GM10847 (cell line): ENCODE measurements at regions not wholly inside any gene's neighbourhood (a gene's known extent, or its start where the extent isn't known, plus 50 kb on each side); places are given as distances from the start of the nearest gene placed in this dataset.

Experiments used
- POLR2A ChIP-seq: IDR thresholded peaks from 2 replicates; pipeline ENCODE4 v1.6.1; 2011; ENCODE audit not compliant: insufficient read length; ENCODE audit errors: extremely low read depth

DNA sequence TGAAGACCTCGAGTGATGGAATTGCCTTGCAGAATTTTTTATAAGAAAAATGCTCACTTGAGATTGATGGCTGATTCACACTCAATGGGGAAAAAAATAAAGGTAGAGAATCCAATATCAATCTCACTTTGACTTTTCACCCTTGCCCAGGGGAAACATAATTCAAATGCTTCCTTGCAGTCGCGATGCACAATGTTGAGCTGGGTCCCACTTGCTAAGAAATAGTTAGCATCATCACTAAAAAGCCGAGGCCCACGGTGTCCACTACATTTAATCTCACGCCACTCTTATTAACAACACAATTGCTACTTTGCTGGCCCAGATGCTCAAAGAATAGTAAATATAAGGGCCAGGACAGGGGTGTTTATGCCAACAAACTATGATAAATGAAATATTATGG lies 223.4 kb downstream of the SPTSSA start:
- TF ChIP-seq POLR2A: no peak

DNA sequence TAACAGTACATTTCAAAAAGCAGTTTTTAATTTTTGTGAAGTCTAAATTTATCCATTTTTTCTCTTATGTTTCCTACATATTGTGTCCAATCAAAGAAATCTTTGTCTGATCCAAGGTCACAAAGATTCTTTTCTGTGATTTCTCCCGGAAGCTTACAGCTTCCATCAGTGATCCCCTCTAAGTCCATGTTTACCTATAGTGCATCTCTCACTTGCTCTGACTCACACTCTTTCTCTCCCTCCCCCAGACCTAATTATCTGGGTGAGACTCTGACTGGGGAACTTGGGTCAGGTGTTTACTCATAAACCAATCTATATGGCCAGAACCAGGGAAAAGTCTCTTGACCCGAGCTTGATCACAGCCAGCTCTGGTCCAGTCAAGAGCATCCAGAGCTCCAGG lies 224.4 kb downstream of the SPTSSA start:
- TF ChIP-seq POLR2A: no peak

DNA sequence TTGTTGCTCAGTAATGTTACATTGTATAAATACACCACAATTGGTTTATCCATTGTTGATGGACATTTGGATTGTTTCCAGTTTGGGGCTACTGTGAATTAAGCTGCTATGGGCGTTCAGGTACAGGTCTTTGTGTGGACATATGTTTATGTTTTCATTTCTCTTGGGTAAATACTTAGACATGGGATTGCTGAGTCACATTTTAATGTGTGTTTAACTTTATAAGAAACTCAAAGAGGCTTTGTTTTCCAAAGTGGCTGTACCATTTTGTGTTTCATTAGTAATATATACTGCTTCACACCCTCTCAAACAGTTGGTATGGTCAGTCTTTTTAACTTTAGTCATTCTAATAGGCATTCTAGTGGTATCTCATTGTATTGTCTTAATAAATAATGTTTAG lies 225.0 kb downstream of the SPTSSA start:
- TF ChIP-seq POLR2A: no peak

DNA sequence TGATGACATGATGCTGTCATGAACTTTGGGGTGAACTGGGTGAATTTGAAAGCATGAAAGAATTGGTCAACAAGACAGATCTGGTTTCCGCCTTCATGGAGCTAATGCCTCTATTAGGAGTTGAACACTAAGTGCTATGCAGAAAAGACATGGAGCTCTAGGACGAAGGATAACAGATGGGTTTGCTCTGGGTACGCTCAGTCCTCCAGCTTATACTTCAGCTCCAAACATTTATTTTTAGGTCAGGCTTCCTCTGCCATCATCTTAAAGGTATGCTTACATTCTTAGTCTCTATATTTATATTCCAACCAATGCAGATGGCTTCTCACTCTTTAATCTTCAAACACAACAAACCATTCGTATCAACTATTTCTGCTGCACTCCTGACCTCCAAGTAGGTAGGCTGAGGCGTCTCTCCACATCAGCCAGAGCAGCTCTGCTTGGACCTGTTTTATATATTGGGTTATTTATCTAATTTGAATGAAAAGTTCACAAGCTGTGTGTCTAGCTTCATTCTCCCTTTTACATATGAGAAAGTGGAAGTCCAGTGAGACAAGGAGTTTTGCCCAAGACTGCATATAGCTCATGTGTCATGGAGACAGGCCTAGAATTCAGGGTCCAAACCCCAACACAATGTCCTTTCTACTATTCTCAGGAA lies 226.3 kb downstream of the SPTSSA start:
- TF ChIP-seq POLR2A: no peak

DNA sequence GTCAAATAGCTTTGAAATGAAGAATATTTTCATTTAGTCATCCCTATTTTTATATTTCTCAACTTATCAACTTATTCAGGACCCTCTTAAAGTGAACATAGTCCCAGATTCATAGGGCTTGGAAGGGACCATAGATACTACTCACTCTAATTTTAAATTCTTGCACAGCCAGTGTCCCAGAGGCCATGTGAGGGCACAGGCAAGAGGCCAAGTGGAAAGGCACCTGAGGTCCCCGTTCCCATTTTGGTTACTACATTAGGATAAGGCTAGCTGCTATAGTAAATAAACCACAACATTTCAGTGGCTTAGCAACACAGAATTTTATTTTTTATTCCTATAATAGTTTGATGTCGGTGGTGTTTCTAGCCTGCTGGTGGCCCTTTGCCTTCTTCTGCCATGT lies 227.8 kb downstream of the SPTSSA start:
- TF ChIP-seq POLR2A: no peak

DNA sequence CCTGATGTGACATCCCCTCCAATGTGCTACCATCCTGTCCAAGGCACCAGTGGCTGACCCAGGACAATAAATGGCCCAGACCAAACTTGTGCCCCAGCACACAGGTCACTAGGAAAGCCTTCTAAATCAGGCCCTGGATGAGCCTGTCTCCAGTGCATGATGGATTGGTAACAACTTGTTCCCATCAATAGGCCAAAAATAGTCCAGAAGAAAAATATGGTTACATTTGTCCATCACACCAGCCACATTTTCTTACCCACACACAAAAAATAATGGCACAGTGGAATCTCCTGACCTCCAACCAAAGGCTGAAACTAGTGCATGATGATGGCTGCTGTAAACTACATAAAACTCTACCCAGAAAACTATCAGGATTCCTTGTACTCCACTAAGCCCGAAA lies 228.4 kb downstream of the SPTSSA start:
- no peak for TF ChIP-seq POLR2A

DNA sequence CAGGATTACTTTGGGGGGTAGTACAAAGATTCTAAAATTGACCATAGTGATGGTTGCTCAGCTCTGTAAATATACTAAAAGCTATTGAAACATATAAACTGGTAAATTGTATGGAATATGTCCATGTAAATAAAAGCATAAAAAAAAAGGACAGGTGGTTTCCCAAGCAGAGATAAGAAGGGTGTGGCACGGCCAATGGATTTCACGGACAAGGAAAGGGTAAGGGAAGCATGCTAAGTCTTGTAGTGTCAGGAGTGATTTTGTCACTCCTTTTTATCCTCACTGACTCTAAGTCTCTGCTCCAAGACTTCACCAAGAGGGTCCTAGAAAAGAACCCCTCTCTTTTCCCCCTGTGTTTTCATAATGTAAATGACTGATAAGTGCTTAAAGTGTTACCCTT lies 229.2 kb downstream of the SPTSSA start:
- TF ChIP-seq POLR2A: no peak

DNA sequence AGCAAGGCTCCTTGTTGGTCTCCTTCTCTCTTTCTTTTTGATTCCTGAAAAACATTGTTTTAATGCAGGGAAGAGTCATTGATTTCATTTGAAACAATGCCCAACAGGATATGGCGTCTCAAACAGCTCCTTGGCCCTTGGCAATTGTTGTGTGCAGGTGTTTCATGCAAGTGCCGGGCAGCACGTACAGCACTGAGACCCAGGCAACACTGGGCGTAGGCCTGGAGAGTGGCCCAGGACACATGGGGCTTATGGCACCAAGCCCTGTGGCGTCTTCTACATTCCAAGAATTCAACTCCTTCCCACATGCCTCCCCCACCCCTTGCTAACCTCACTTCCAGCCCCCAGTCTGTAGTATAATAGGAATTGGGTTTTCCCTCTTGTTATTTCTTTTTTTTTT lies 230.4 kb downstream of the SPTSSA start:
- no peak for TF ChIP-seq POLR2A

DNA sequence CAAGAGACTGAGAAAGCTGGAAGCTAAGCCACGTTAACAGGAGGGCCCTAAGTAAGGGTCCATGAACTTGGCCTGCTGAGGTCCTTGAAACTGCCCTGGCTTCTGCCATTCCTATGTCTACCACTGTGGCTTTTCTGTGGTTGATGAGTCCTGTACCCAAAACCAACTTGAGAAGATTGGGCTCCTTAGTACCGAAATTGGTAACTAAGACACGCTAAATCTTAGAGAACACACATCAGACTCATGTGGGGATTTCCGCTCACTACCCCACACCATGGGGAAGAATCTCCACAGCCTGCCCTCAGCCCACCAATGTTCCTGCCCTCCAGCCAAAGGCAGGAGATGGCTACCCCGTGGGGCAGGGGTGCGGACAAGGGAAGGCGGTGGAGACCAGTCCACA lies 232.9 kb downstream of the SPTSSA start:
- TF ChIP-seq POLR2A: no peak

DNA sequence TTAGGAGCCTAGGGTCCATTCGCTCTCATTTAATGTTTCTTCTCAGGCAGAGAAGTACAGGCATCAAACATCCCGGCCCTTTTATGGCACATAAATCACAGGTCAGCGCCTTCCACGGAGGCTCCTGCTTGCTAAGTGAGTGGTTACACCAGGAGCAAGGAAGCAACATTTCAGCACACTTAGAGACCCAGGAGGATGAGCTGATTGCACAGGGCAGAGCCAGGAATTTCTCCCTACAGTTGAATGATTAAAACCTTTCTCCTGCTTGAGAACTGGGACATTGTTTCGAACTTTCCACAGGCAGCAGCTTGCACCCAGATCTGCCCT lies 233.4 kb downstream of the SPTSSA start:
- TF ChIP-seq POLR2A: no peak

DNA sequence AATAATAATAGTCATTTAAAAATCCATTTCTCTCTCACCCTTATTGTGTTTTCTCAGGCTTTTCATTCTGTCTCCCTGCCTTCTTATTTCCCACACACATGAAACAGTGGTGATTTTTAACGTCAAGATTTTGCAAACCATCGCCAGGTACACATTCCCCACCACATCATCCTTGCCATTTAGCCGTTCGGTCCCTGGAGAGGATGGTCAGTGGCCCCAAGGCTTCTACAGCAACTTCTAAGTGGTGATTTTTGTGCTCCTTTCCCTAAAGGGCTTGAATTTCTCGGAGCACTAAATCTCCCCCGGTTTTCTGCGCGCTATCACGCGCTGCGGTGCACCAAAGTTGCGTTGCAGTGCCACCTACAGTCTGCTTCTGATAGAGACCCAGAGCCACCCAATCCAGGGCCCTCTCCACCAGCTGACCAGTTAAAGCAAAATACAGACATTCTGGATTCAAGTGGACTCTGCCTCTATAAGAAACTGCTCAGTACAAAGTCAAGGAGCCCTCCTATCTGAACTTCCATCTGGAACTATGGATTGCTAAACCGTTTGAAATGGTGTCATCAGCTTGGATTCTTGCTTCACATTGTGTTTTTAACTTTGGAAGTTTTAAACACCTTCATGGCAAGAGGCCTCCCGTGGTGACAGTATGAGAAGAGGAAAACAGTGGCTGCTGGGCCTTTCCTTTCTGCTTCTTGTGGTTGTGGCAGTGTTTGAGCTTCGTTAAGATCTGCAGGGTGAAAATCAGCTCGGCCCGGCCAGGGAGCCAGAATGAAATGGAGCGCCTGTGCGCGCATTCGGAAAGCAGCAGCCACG lies 234.0 kb downstream of the SPTSSA start:
- TF ChIP-seq POLR2A: no peak

DNA sequence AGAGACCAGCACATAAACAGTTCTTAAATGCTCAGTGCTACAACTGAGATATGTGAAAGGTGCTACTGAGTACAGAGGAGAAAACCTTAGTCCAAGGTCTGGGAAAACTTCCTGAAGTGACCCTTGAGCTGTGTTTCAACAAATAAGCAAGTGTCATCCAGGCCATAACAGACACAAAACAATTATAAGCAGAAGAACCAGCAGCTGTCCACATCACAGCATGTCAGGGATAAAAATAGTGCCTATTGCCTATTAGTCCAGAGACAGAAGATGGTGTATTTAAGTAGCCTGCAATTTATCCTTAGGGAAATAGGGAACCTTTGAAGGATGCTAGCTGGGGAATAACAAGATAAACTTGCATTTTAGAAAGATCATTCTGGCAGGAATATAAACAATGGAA lies 237.8 kb downstream of the SPTSSA start:
- no peak for TF ChIP-seq POLR2A

DNA sequence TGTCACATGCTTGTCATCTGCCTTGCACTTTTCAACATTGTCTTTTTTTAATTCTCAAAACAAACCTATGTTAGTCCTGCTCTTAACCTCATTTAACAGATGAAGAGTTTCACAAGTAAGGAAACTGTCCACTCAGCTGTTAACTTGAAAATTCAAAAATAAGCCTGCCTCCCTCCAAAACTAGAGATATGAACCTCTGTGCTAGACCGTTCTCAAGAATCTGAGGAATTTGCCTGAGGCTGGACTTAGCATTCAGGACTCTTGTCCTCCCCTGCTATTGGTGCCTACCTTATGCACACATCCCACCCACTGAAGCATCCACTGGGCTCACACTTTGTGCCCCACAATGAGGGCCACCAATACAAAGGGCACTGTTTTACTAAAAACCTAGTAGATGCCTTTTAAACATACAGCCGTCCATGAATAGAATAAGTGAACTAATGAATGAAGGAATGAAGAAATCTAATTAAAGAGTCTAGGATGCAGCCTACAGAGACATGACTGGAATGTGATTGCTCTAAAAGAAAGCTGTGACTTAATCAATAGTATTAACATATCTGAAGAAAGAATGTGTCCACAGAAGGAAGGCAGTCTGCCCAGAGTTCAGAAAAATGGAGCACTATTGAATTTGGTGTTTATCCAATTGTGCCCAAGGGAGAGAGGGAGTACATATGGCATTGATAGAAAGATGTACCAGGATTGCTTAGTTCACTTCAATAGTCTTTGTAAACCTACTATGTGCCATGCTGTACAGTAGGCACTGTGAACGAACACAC lies 238.5 kb downstream of the SPTSSA start:
- no peak for TF ChIP-seq POLR2A

DNA sequence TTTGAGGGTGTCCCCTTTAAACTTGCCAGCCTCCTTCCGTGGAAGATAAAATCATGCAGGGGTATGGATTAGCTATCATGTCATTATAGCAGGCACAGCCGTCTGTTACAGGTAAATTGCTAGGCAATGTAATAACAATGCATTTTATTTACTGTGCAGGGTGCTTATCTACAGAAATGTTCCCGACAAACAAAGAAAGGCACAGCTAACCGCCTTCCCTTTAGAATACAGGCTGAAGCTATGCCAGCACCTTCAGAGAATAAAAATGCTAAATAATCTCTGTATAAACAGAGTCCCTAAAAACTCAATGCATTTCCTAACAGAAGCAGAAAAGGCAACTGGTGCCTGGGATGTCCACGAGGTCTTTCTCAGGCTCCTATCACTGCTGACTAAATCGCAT lies 239.2 kb downstream of the SPTSSA start:
- no peak for TF ChIP-seq POLR2A

DNA sequence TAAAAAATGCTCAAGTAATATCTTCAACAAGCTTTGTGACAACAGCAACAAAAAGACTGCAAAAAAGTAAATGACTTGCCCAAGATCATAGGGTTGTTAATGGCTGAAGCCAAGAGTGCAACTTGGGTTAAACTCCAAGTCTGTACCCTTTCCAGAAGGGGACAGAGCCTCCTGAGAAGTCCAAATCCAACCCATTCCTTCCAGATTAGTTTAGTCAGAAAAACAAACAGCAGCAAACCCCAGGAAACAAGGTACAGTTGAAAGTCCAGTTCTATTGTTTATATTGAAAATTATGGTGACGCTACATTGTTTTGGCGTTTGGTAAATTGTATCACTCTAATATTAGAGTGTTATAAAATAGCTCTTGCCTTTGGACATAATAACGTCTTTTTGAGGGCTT lies 239.9 kb downstream of the SPTSSA start:
- TF ChIP-seq POLR2A: no peak

DNA sequence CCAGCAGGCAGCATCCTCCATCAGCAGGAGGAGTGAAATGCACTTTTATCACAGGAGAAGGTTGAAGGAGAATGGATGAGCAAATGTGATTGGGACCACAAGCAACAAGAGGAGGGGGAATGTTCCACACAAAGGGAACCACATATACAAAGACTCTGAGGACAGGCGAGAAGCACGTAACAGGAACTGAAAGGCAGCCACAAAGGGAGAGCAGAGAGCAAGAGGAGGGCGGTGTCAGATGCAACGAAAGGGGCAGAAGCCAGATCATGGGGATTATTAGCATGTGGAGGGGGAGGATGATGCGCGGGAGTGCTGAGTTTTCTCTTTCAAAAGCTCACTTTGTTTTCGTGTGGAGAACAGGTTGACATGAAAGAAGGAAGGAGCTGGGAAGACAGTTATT lies 241.1 kb downstream of the SPTSSA start:
- no peak for TF ChIP-seq POLR2A

DNA sequence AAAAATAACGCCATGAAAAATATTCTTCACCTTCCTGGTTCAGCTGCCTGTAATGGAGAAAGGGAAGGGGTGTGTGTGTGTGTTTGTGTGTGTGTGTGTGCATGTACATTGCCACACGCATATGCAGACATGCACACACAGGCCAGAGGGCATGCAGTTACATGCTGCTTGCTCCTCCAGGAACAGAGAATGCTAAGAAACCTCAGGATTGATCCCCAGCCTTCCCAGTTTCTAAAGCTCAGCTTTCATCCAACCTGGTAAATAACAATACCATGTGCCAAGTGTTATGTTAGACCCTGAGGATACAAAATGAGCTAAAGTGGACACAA lies 241.7 kb downstream of the SPTSSA start:
- no peak for TF ChIP-seq POLR2A
